GM23338 (cell line): ENCODE measurements at regions not wholly inside any gene's neighbourhood (a gene's known extent, or its start where the extent isn't known, plus 50 kb on each side); places are given as distances from the start of the nearest gene placed in this dataset.

Source experiments
- ATAC-seq: fragments of 200-7000 bp; cut with Tn5 transposase; 3 replicates; pipeline ENCODE4 v1.9.1; 2020
- DNase-seq: peaks from one replicate; pipeline ENCODE4 v3.0.0-alpha.2; 2015; ENCODE audit warnings: low spot score
- H2AFZ ChIP-seq: fragments of 200-600 bp; sonication (generic); 2 replicates; pipeline ENCODE4 v1.8.0; 2016; ENCODE audit warnings: antibody characterized with exemption, mild to moderate bottlenecking, moderate library complexity
- H3F3A ChIP-seq: fragments of 200-600 bp; sonication (generic); replicated peaks from 2 replicates; pipeline ENCODE4 v1.8.0; 2017; ENCODE audit warnings: antibody characterized with exemption, mixed run types, low read depth
- H3K27ac ChIP-seq: fragments of 200-600 bp; sonication (generic); 2 replicates; pipeline ENCODE4 v1.6.1; 2016; ENCODE audit warnings: low read depth
- H3K27me3 ChIP-seq: fragments of 200-600 bp; sonication (generic); 2 replicates; pipeline ENCODE4 v1.8.0; 2016; ENCODE audit warnings: mild to moderate bottlenecking, mixed run types, moderate library complexity; ENCODE audit not compliant: insufficient read depth
- H3K36me3 ChIP-seq: fragments of 200-600 bp; sonication (generic); 2 replicates; pipeline ENCODE4 v1.8.0; 2016; ENCODE audit warnings: mild to moderate bottlenecking; ENCODE audit not compliant: insufficient read depth
- H3K4me1 ChIP-seq: fragments of 200-600 bp; sonication (generic); 2 replicates; pipeline ENCODE4 v1.8.0; 2016; ENCODE audit warnings: mild to moderate bottlenecking, moderate library complexity; ENCODE audit not compliant: insufficient read depth
- H3K4me2 ChIP-seq: fragments of 200-600 bp; sonication (generic); 2 replicates; pipeline ENCODE4 v1.7.1; 2017; ENCODE audit warnings: mixed run types
- H3K4me3 ChIP-seq: fragments of 200-600 bp; sonication (generic); 2 replicates; pipeline ENCODE4 v1.6.1; 2016; ENCODE audit warnings: mixed run types
- H3K79me2 ChIP-seq: fragments of 200-600 bp; sonication (generic); replicated peaks from 2 replicates; pipeline ENCODE4 v1.8.0; 2017; ENCODE audit warnings: mild to moderate bottlenecking; ENCODE audit not compliant: insufficient read depth
- H3K9me2 ChIP-seq: fragments of 200-600 bp; sonication (generic); 2 replicates; pipeline ENCODE4 v1.8.0; 2017; ENCODE audit not compliant: insufficient read depth
- H4K20me1 ChIP-seq: fragments of 200-600 bp; sonication (generic); replicated peaks from 2 replicates; pipeline ENCODE4 v1.8.0; 2017; ENCODE audit warnings: mild to moderate bottlenecking; ENCODE audit not compliant: insufficient read depth
- H3K27ac Mint-ChIP-seq: 2 replicates; pipeline ENCODE4 v1.8.0; 2020; ENCODE audit warnings: inconsistent platforms, mild to moderate bottlenecking, moderate library complexity, mixed read lengths
- H3K27me3 Mint-ChIP-seq: 3 replicates; pipeline ENCODE4 v1.8.0; 2022; ENCODE audit warnings: low read depth, mild to moderate bottlenecking, moderate library complexity, mixed read lengths, inconsistent platforms; ENCODE audit not compliant: insufficient read depth, poor library complexity
- H3K36me3 Mint-ChIP-seq: 3 replicates; pipeline ENCODE4 v1.8.0; 2021; ENCODE audit warnings: low read depth, mild to moderate bottlenecking, inconsistent platforms, moderate library complexity, mixed read lengths
- H3K4me1 Mint-ChIP-seq: 3 replicates; pipeline ENCODE4 v1.8.0; 2020; ENCODE audit warnings: mild to moderate bottlenecking, inconsistent platforms, mixed read lengths
- H3K4me3 Mint-ChIP-seq: 3 replicates; pipeline ENCODE4 v1.8.0; 2021; ENCODE audit warnings: moderate library complexity, mild to moderate bottlenecking, inconsistent platforms, mixed read lengths
- H3K9me3 Mint-ChIP-seq: 3 replicates; pipeline ENCODE4 v1.8.0; 2020; ENCODE audit warnings: moderate library complexity, mild to moderate bottlenecking, inconsistent platforms, mixed read lengths
- CREB1 ChIP-seq: fragments of 250-450 bp; sonication (Bioruptor Pico); IDR thresholded peaks from 2 replicates; pipeline ENCODE4 v1.5.0; 2020; ENCODE audit warnings: low read depth, mild to moderate bottlenecking, moderate library complexity
- EZH2 ChIP-seq: fragments of 200-600 bp; sonication (generic); IDR thresholded peaks from one replicate; pipeline ENCODE4 v1.8.0; 2017; ENCODE audit warnings: antibody characterized with exemption, mild to moderate bottlenecking, low read depth; ENCODE audit not compliant: unreplicated experiment
- EZH2phosphoT487 ChIP-seq: fragments of 200-600 bp; sonication (generic); IDR thresholded peaks from one replicate; pipeline ENCODE4 v1.8.1; 2018; ENCODE audit warnings: antibody characterized with exemption; ENCODE audit not compliant: unreplicated experiment
- JUNB ChIP-seq: IDR thresholded peaks from one replicate; pipeline ENCODE4 v1.6.1; 2016; ENCODE audit warnings: antibody characterized with exemption; ENCODE audit not compliant: unreplicated experiment
- NANOG ChIP-seq: IDR thresholded peaks from 2 replicates; pipeline ENCODE4 v1.6.1; 2016; ENCODE audit warnings: antibody characterized with exemption, borderline replicate concordance
- POLR2AphosphoS5 ChIP-seq: IDR thresholded peaks from 2 replicates; pipeline ENCODE4 v1.6.1; 2016; ENCODE audit warnings: antibody characterized with exemption, low read depth
- STAT1 ChIP-seq: IDR thresholded peaks from one replicate; pipeline ENCODE4 v1.6.1; 2016; ENCODE audit warnings: antibody characterized with exemption; ENCODE audit not compliant: unreplicated experiment
- ZNF114 ChIP-seq: fragments of 250-450 bp; sonication (Bioruptor Pico); IDR thresholded peaks from 2 replicates; pipeline ENCODE4 v1.5.0; 2020; ENCODE audit warnings: mild to moderate bottlenecking, moderate library complexity
- ZNF331 ChIP-seq: fragments of 250-450 bp; sonication (Bioruptor Pico); IDR thresholded peaks from 2 replicates; pipeline ENCODE4 v1.5.0; 2020; ENCODE audit warnings: low read depth, mild to moderate bottlenecking, moderate library complexity
- TF ChIP-seq, protein P1 (sequence below), 2 experiments: fragments of 200-600 bp in 1 of 2; sonication (generic) in 1 of 2; conservative IDR thresholded peaks; 2 replicates each; pipeline versions ENCODE4 v1.5.1 to v1.6.1; 2016 to 2017; ENCODE audit warnings: antibody characterized with exemption in 2 of 2, low read depth in 2 of 2, mild to moderate bottlenecking in 2 of 2, moderate library complexity in 1 of 2
- TF ChIP-seq, protein P2 (sequence below): IDR thresholded peaks from one replicate; pipeline ENCODE4 v1.6.1; 2018; ENCODE audit warnings: antibody characterized with exemption; ENCODE audit not compliant: unreplicated experiment
- TF ChIP-seq, protein P3 (sequence below): fragments of 250-450 bp; sonication (Bioruptor Pico); IDR thresholded peaks from 2 replicates; pipeline ENCODE4 v1.5.0; 2020; ENCODE audit warnings: mild to moderate bottlenecking, moderate library complexity
- TF ChIP-seq, protein P4 (sequence below): IDR thresholded peaks from 2 replicates; pipeline ENCODE4 v1.6.1; 2016; ENCODE audit warnings: antibody characterized with exemption

DNA sequence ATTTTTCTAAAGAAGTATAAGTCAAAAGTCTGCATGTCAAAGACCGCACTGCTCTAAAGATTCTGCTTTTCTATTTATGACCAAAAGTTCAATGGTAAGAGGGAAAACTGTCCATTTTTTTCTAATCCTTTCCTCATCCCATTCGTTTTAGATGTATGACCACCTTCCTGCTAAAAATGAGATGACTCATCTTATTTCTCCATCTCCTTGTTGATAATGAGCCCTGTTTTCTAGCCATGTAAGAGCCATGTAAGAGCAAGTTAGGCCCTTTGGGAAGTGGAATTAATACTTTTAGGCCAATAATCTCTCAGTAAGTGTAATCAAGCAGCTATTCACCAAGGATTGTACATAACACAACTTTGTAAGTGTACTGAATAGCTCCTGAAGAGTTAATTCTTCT, 475.6 kb upstream of the B3GALT2 start:
- TF ChIP-seq, protein P1, sequence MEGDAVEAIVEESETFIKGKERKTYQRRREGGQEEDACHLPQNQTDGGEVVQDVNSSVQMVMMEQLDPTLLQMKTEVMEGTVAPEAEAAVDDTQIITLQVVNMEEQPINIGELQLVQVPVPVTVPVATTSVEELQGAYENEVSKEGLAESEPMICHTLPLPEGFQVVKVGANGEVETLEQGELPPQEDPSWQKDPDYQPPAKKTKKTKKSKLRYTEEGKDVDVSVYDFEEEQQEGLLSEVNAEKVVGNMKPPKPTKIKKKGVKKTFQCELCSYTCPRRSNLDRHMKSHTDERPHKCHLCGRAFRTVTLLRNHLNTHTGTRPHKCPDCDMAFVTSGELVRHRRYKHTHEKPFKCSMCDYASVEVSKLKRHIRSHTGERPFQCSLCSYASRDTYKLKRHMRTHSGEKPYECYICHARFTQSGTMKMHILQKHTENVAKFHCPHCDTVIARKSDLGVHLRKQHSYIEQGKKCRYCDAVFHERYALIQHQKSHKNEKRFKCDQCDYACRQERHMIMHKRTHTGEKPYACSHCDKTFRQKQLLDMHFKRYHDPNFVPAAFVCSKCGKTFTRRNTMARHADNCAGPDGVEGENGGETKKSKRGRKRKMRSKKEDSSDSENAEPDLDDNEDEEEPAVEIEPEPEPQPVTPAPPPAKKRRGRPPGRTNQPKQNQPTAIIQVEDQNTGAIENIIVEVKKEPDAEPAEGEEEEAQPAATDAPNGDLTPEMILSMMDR (conservative IDR thresholded peaks at IDR 0.05; ENCODE audit: low read depth in 2 of 2) = no peak
- TF ChIP-seq CREB1 (CRISPR knock-in tag) (no peak), STAT1 (no peak), JUNB (no peak), POLR2AphosphoS5 (no peak), EZH2 (no peak), EZH2phosphoT487 (no peak), ZNF114 (CRISPR knock-in tag) (no peak), NANOG (no peak), ZNF331 (no peak)
- TF ChIP-seq, protein P2, sequence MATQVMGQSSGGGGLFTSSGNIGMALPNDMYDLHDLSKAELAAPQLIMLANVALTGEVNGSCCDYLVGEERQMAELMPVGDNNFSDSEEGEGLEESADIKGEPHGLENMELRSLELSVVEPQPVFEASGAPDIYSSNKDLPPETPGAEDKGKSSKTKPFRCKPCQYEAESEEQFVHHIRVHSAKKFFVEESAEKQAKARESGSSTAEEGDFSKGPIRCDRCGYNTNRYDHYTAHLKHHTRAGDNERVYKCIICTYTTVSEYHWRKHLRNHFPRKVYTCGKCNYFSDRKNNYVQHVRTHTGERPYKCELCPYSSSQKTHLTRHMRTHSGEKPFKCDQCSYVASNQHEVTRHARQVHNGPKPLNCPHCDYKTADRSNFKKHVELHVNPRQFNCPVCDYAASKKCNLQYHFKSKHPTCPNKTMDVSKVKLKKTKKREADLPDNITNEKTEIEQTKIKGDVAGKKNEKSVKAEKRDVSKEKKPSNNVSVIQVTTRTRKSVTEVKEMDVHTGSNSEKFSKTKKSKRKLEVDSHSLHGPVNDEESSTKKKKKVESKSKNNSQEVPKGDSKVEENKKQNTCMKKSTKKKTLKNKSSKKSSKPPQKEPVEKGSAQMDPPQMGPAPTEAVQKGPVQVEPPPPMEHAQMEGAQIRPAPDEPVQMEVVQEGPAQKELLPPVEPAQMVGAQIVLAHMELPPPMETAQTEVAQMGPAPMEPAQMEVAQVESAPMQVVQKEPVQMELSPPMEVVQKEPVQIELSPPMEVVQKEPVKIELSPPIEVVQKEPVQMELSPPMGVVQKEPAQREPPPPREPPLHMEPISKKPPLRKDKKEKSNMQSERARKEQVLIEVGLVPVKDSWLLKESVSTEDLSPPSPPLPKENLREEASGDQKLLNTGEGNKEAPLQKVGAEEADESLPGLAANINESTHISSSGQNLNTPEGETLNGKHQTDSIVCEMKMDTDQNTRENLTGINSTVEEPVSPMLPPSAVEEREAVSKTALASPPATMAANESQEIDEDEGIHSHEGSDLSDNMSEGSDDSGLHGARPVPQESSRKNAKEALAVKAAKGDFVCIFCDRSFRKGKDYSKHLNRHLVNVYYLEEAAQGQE = no peak
- TF ChIP-seq, protein P3, sequence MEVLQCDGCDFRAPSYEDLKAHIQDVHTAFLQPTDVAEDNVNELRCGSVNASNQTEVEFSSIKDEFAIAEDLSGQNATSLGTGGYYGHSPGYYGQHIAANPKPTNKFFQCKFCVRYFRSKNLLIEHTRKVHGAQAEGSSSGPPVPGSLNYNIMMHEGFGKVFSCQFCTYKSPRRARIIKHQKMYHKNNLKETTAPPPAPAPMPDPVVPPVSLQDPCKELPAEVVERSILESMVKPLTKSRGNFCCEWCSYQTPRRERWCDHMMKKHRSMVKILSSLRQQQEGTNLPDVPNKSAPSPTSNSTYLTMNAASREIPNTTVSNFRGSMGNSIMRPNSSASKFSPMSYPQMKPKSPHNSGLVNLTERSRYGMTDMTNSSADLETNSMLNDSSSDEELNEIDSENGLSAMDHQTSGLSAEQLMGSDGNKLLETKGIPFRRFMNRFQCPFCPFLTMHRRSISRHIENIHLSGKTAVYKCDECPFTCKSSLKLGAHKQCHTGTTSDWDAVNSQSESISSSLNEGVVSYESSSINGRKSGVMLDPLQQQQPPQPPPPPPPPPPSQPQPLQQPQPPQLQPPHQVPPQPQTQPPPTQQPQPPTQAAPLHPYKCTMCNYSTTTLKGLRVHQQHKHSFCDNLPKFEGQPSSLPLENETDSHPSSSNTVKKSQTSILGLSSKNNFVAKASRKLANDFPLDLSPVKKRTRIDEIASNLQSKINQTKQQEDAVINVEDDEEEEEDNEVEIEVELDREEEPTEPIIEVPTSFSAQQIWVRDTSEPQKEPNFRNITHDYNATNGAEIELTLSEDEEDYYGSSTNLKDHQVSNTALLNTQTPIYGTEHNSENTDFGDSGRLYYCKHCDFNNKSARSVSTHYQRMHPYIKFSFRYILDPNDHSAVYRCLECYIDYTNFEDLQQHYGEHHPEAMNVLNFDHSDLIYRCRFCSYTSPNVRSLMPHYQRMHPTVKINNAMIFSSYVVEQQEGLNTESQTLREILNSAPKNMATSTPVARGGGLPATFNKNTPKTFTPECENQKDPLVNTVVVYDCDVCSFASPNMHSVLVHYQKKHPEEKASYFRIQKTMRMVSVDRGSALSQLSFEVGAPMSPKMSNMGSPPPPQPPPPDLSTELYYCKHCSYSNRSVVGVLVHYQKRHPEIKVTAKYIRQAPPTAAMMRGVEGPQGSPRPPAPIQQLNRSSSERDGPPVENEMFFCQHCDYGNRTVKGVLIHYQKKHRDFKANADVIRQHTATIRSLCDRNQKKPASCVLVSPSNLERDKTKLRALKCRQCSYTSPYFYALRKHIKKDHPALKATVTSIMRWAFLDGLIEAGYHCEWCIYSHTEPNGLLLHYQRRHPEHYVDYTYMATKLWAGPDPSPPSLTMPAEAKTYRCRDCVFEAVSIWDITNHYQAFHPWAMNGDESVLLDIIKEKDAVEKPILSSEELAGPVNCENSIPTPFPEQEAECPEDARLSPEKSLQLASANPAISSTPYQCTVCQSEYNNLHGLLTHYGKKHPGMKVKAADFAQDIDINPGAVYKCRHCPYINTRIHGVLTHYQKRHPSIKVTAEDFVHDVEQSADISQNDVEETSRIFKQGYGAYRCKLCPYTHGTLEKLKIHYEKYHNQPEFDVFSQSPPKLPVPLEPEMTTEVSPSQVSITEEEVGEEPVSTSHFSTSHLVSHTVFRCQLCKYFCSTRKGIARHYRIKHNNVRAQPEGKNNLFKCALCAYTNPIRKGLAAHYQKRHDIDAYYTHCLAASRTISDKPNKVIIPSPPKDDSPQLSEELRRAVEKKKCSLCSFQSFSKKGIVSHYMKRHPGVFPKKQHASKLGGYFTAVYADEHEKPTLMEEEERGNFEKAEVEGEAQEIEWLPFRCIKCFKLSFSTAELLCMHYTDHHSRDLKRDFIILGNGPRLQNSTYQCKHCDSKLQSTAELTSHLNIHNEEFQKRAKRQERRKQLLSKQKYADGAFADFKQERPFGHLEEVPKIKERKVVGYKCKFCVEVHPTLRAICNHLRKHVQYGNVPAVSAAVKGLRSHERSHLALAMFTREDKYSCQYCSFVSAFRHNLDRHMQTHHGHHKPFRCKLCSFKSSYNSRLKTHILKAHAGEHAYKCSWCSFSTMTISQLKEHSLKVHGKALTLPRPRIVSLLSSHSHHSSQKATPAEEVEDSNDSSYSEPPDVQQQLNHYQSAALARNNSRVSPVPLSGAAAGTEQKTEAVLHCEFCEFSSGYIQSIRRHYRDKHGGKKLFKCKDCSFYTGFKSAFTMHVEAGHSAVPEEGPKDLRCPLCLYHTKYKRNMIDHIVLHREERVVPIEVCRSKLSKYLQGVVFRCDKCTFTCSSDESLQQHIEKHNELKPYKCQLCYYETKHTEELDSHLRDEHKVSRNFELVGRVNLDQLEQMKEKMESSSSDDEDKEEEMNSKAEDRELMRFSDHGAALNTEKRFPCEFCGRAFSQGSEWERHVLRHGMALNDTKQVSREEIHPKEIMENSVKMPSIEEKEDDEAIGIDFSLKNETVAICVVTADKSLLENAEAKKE (CRISPR knock-in tag) = no peak
- TF ChIP-seq, protein P4, sequence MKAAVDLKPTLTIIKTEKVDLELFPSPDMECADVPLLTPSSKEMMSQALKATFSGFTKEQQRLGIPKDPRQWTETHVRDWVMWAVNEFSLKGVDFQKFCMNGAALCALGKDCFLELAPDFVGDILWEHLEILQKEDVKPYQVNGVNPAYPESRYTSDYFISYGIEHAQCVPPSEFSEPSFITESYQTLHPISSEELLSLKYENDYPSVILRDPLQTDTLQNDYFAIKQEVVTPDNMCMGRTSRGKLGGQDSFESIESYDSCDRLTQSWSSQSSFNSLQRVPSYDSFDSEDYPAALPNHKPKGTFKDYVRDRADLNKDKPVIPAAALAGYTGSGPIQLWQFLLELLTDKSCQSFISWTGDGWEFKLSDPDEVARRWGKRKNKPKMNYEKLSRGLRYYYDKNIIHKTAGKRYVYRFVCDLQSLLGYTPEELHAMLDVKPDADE = no peak
- Histone ChIP-seq H3K27me3 (no peaks in the 10 kb centered on the region), H3K4me3 (no peak overlapping the region), H3F3A (no peaks in the 10 kb centered on the region), H4K20me1 (no peaks in the 10 kb centered on the region), H3K79me2 (no peaks in the 10 kb centered on the region), H3K4me1 (no peaks in the 10 kb centered on the region), H3K36me3 (no peaks in the 10 kb centered on the region), H2AFZ (no peak overlapping the region), H3K27ac (no peak overlapping the region), H3K4me2 (no peak overlapping the region), H3K9me2 (no peaks in the 10 kb centered on the region)
- no peak overlapping the region for H3K27ac Mint-ChIP-seq
- ATAC-seq (no peak), DNase-seq (no peak)
- no peaks in the 10 kb centered on the region for H3K27me3 Mint-ChIP-seq
- no peak overlapping the region for H3K4me3 Mint-ChIP-seq
- H3K36me3 Mint-ChIP-seq = no peaks in the 10 kb centered on the region
- H3K4me1 Mint-ChIP-seq = no peaks in the 10 kb centered on the region
- H3K9me3 Mint-ChIP-seq = no peaks in the 10 kb centered on the region
